ENCODE measurements at regions not wholly inside any gene's neighbourhood (a gene's known extent, or its start where the extent isn't known, plus 50 kb on each side); places are given as distances from the start of the nearest gene placed in this dataset.

- TF ChIP-seq, protein P1, sequence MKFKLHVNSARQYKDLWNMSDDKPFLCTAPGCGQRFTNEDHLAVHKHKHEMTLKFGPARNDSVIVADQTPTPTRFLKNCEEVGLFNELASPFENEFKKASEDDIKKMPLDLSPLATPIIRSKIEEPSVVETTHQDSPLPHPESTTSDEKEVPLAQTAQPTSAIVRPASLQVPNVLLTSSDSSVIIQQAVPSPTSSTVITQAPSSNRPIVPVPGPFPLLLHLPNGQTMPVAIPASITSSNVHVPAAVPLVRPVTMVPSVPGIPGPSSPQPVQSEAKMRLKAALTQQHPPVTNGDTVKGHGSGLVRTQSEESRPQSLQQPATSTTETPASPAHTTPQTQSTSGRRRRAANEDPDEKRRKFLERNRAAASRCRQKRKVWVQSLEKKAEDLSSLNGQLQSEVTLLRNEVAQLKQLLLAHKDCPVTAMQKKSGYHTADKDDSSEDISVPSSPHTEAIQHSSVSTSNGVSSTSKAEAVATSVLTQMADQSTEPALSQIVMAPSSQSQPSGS (IDR thresholded peaks at IDR 0.05; ENCODE audit: low read length) = no peak
- no peak for TF ChIP-seq EZH2 (IDR thresholded peaks at IDR 0.05; ENCODE audit: low read depth, low read length, severe bottlenecking)
- TF ChIP-seq, protein P2, sequence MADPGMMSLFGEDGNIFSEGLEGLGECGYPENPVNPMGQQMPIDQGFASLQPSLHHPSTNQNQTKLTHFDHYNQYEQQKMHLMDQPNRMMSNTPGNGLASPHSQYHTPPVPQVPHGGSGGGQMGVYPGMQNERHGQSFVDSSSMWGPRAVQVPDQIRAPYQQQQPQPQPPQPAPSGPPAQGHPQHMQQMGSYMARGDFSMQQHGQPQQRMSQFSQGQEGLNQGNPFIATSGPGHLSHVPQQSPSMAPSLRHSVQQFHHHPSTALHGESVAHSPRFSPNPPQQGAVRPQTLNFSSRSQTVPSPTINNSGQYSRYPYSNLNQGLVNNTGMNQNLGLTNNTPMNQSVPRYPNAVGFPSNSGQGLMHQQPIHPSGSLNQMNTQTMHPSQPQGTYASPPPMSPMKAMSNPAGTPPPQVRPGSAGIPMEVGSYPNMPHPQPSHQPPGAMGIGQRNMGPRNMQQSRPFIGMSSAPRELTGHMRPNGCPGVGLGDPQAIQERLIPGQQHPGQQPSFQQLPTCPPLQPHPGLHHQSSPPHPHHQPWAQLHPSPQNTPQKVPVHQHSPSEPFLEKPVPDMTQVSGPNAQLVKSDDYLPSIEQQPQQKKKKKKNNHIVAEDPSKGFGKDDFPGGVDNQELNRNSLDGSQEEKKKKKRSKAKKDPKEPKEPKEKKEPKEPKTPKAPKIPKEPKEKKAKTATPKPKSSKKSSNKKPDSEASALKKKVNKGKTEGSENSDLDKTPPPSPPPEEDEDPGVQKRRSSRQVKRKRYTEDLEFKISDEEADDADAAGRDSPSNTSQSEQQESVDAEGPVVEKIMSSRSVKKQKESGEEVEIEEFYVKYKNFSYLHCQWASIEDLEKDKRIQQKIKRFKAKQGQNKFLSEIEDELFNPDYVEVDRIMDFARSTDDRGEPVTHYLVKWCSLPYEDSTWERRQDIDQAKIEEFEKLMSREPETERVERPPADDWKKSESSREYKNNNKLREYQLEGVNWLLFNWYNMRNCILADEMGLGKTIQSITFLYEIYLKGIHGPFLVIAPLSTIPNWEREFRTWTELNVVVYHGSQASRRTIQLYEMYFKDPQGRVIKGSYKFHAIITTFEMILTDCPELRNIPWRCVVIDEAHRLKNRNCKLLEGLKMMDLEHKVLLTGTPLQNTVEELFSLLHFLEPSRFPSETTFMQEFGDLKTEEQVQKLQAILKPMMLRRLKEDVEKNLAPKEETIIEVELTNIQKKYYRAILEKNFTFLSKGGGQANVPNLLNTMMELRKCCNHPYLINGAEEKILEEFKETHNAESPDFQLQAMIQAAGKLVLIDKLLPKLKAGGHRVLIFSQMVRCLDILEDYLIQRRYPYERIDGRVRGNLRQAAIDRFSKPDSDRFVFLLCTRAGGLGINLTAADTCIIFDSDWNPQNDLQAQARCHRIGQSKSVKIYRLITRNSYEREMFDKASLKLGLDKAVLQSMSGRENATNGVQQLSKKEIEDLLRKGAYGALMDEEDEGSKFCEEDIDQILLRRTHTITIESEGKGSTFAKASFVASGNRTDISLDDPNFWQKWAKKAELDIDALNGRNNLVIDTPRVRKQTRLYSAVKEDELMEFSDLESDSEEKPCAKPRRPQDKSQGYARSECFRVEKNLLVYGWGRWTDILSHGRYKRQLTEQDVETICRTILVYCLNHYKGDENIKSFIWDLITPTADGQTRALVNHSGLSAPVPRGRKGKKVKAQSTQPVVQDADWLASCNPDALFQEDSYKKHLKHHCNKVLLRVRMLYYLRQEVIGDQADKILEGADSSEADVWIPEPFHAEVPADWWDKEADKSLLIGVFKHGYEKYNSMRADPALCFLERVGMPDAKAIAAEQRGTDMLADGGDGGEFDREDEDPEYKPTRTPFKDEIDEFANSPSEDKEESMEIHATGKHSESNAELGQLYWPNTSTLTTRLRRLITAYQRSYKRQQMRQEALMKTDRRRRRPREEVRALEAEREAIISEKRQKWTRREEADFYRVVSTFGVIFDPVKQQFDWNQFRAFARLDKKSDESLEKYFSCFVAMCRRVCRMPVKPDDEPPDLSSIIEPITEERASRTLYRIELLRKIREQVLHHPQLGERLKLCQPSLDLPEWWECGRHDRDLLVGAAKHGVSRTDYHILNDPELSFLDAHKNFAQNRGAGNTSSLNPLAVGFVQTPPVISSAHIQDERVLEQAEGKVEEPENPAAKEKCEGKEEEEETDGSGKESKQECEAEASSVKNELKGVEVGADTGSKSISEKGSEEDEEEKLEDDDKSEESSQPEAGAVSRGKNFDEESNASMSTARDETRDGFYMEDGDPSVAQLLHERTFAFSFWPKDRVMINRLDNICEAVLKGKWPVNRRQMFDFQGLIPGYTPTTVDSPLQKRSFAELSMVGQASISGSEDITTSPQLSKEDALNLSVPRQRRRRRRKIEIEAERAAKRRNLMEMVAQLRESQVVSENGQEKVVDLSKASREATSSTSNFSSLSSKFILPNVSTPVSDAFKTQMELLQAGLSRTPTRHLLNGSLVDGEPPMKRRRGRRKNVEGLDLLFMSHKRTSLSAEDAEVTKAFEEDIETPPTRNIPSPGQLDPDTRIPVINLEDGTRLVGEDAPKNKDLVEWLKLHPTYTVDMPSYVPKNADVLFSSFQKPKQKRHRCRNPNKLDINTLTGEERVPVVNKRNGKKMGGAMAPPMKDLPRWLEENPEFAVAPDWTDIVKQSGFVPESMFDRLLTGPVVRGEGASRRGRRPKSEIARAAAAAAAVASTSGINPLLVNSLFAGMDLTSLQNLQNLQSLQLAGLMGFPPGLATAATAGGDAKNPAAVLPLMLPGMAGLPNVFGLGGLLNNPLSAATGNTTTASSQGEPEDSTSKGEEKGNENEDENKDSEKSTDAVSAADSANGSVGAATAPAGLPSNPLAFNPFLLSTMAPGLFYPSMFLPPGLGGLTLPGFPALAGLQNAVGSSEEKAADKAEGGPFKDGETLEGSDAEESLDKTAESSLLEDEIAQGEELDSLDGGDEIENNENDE (IDR thresholded peaks at IDR 0.05; ENCODE audit: insufficient replicate concordance, low read length) = no peak
- no peak for TF ChIP-seq JUN (IDR thresholded peaks at IDR 0.05; ENCODE audit: low read depth, low read length)
These were observed 148.7 kb upstream of the RIPOR2 start (continued) for GRCh38 chr6:25084508-25084833.

Data from H1 (cell line).